ENCODE measurements at regions not wholly inside any gene's neighbourhood (a gene's known extent, or its start where the extent isn't known, plus 50 kb on each side); places are given as distances from the start of the nearest gene placed in this dataset.
A peak's percentile ranks its signal among the peaks of the same experiment; 100 is the strongest.

DNA sequence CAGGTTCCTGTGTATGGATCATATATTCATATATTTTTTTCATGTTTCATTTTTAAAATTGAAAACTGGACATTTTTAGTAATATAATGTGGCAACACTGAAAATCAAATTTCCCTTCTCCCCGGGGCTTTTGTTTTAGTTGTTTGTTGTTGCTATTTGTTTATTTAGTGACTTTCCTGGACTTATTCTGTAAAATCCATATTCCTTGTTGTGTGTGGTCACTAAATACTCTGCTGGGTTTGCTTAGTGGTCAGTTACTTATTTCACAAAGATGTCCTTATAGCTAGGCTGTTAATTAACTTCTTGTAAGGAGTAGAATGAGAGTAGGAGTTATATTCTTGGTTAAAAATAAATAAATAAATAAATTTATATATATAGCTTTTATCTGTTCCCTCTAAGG is 121.6 kb upstream of the MED13L start:
- Histone ChIP-seq H3K4me3 (no peak overlapping the region), H3K27me3 (no peaks in the 10 kb centered on the region), H3K9me3 (replicated peaks in 1 of 3) (peaks cover 0 to 7% (median 7%) of the 10 kb centered on the region in 3 donors), H3K36me3 (replicated peaks in 1 of 2) (no peaks in the 10 kb centered on the region), H3K4me1 (replicated peaks in 1 of 2) (no peaks in the 10 kb centered on the region), H3K27ac (no peak overlapping the region)
- no peak for DNase-seq
- TF ChIP-seq, protein P1, sequence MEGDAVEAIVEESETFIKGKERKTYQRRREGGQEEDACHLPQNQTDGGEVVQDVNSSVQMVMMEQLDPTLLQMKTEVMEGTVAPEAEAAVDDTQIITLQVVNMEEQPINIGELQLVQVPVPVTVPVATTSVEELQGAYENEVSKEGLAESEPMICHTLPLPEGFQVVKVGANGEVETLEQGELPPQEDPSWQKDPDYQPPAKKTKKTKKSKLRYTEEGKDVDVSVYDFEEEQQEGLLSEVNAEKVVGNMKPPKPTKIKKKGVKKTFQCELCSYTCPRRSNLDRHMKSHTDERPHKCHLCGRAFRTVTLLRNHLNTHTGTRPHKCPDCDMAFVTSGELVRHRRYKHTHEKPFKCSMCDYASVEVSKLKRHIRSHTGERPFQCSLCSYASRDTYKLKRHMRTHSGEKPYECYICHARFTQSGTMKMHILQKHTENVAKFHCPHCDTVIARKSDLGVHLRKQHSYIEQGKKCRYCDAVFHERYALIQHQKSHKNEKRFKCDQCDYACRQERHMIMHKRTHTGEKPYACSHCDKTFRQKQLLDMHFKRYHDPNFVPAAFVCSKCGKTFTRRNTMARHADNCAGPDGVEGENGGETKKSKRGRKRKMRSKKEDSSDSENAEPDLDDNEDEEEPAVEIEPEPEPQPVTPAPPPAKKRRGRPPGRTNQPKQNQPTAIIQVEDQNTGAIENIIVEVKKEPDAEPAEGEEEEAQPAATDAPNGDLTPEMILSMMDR (IDR thresholded peaks at IDR 0.05), result no peak
- no peak for TF ChIP-seq POLR2A (IDR thresholded peaks at IDR 0.05)
- WGBS, 4 donors, result 83 to 95% (median 89%) methylated on average over 1 of the region's 1 CpG
- intact Hi-C loops (cut with DNase I), result no loop called here

DNA sequence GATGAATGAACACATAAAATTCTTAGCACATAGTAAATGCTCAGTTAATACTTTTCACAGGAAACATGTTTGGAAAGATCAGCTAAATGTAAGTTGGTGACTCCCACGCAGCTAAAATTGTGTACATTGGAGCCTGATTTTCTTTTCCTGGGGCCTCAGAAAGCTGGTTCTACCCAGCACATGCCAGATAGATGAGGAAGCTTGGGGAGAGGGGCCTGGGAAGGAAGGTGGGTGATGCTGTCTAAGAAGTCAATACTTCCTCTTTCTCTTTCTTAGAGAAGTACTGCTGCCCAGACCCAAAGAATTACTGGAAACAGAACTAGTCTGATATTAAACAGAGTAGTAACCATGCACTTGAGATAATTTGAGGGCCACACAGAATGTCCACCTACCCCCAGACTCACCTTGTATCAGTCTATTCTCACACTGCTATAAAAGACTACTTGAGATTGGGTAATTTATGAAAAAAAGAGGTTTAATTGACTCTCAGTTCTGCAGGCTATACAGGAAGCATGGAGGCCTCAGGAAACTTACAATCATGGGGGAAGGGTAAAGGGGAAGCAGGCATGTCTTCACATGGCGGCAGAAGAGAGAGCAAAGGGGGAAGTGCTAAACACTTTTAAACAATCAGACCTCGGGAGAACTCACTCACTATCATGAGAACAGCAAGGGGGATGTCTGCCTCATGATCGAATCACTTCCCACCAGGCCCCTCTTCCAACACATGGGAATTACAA is 123.3 kb upstream of the MED13L start:
- Histone ChIP-seq H3K27ac (no peak overlapping the region), H3K36me3 (replicated peaks in 1 of 2) (no peaks in the 10 kb centered on the region), H3K4me3 (no peak overlapping the region), H3K27me3 (no peaks in the 10 kb centered on the region), H3K9me3 (replicated peaks in 1 of 3) (peaks cover 0 to 7% (median 7%) of the 10 kb centered on the region in 3 donors), H3K4me1 (replicated peaks in 1 of 2) (peaks cover 0 to 6% of the 10 kb centered on the region in 2 donors)
- peak in 2 of 7 donors; percentile 23 to 31 for DNase-seq
- intact Hi-C loops (cut with DNase I), result no loop called here
- WGBS, 4 donors, result 51 to 68% (median 64%) methylated on average over 4 of the region's 4 CpGs
- no peak for TF ChIP-seq POLR2A (IDR thresholded peaks at IDR 0.05)
- TF ChIP-seq, protein P1 (IDR thresholded peaks at IDR 0.05), result no peak

DNA sequence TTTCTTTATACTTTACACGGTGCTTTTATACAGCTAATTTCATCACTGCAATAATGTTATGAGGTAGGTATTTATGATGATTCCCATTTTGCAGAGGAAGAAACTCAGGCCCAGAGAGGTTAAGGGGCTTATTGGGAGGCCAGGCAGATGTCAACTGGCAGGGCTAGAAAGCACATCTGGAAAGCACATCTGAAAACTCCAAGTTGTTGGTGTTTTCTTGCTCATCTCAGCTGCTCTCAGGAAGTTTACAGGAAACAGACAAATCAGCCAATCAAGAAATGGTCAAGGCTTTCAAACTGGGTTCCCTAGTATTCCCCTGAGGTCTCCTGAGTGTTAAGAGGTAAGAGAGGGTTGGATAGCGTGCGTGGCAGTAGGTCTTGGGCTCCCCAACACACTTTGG is 124.1 kb upstream of the MED13L start:
- peaks cover 0 to 9% of the 10 kb centered on the region in 2 donors for H3K4me1 ChIP-seq (replicated peaks in 1 of 2)
- DNase-seq, result no peak
- peaks cover 0 to 7% (median 7%) of the 10 kb centered on the region in 3 donors for H3K9me3 ChIP-seq (replicated peaks in 1 of 3)
- H3K4me3 ChIP-seq, result no peak overlapping the region
- TF ChIP-seq POLR2A (IDR thresholded peaks at IDR 0.05), result no peak
- TF ChIP-seq, protein P1 (IDR thresholded peaks at IDR 0.05), result no peak
- H3K36me3 ChIP-seq (replicated peaks in 1 of 2), result no peaks in the 10 kb centered on the region
- H3K27ac ChIP-seq, result no peak overlapping the region
- H3K27me3 ChIP-seq, result no peaks in the 10 kb centered on the region
- 89 to 95% (median 94%) methylated on average over 3 of the region's 3 CpGs for WGBS, 4 donors
- intact Hi-C loops (cut with DNase I), result no loop called here

DNA sequence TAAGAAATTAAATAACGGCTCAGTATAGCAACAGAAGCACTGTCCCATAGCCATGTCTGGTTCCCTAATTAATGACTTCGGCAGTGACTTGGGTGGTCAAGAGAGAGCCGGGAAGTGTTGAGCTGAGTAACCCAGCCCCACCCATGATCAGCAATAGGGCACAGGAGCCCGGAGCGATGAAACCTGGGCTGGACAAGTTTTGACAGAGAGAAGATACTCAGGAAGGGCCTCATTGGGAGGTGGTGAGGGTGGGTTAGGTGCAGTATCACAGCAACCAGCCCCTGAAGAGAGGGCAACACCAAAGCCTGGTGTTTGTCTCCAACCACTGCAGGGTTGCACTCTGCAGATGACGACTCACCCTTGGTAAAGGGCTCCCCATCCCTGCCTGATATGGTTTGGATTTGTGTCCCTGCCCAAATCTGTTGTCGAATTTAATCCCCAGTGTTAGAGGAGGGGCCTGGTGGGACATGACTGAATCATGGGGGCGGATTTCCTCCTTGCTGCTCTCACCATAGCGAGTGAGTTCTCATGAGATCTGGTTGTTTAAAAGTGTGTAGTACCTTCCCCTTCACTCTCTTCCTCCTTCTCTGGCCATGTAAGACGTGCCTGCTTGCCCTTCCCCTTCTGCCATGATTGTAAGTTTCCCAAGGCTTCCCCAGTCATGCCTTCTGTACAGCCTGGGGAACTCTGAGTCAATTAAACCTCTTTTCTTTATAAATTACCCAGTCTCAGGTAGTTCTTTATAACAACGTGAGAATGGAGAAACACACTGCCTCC is 124.9 kb upstream of the MED13L start:
- 78 to 89% (median 82%) methylated on average over 11 of the region's 11 CpGs for WGBS, 4 donors
- DNase-seq, result no peak
- intact Hi-C loops (cut with DNase I), result no loop called here
- no peak overlapping the region for H3K27ac ChIP-seq
- H3K36me3 ChIP-seq (replicated peaks in 1 of 2), result no peaks in the 10 kb centered on the region
- H3K4me3 ChIP-seq, result no peak overlapping the region
- TF ChIP-seq, protein P1 (IDR thresholded peaks at IDR 0.05), result no peak
- no peak for TF ChIP-seq POLR2A (IDR thresholded peaks at IDR 0.05)
- no peaks in the 10 kb centered on the region for H3K27me3 ChIP-seq
- H3K9me3 ChIP-seq (replicated peaks in 1 of 3), result peaks cover 0 to 7% (median 7%) of the 10 kb centered on the region in 3 donors
- peaks cover 0 to 9% of the 10 kb centered on the region in 2 donors for H3K4me1 ChIP-seq (replicated peaks in 1 of 2)

All from adrenal gland (tissue), 9 donors.